Amniotic epithelial cell (primary cell): ENCODE measurements at regions not wholly inside any gene's neighbourhood (a gene's known extent, or its start where the extent isn't known, plus 50 kb on each side); places are given as distances from the start of the nearest gene placed in this dataset.

Experiments used
- DNase-seq: peaks from one replicate; pipeline ENCODE4 v3.0.0-alpha.2; 2010; ENCODE audit warnings: low read depth

DNA sequence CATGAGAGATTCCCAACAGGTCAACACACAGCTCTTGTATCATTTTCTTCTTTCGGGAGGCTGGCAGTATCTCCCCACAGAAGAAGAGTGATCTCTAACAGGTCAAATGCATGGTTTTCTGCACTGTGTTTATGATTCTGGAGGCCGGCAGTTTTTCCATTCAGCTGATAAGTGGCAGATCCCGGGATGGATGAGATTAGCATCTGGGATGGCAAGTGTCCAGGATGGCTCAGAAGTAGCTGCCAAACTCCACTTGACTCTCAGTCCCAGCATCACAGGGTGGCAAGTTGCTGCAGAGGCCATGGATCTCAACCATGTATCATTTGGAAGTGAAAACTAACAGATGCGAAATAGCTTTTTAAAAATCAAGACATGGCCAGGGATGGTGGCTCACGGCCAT lies 97.8 kb upstream of the SLC44A1 start:
- DNase-seq, result no peak

DNA sequence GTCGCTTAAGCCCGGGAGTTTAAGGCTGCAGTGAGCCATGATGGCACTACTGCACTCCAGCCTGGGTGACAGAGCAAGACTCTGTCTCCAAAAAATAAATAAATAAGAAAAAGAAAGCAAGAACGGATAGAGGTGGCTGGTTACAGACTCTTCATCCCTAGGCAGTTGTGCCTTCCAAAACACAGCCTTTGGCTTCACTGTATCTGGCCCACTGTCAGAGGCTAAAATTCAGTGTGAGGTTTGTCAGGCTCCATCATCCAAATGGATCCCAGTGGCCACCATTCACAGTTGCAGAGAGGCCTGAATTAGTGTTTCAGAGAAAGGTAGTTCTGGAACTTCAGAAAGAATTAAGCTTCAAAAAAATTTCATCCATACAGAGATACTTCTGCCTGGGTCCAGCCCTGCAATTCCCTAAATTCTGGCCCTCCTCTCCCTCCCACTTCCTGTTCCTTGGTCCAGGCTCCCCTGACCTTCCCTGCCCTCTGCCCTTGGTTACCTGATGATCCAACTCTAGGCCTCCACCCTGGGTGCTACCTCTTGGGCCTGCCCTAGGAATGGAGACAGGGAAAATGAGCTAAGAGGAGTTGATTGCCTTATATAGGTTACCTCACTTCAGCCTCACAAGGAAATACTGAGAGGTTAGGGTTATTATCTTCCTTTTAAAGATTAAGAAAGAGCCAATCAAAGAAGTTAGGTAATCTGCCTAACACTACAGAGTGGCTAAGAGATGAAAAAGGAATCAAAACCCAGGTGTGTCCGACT lies 97.2 kb upstream of the SLC44A1 start:
- DNase-seq, result no peak

DNA sequence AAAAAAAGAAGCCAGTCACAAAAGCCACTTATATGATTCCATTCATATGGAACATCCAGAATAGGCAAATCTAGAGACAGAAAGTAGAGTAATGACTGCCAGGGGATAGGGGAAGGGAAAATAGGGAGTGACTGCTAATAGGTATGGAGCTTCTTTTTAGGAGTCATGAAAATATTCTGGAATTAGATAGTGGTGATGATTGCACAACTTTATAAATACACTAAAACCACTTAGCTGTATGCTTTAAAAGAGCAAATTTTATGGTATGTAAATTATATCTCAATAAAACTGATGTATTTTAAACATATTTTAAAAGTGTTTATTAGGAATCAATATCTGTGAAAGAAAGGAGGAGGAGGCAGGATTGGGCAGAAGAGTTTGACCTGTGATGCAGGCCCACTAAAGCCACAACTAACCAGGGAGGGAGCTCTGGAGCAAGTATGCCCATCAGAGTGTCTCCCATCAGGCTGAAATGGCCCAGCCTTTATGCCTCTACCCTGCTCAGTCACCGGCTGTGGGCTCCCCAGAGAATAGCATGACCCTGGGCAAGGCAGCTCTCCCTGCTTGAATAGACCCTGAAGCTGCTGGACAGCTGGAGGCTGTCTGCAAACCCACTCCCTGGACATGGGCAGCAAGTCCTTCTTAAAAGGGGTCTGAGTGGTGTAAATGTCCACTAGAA lies 96.0 kb upstream of the SLC44A1 start:
- no peak for DNase-seq

DNA sequence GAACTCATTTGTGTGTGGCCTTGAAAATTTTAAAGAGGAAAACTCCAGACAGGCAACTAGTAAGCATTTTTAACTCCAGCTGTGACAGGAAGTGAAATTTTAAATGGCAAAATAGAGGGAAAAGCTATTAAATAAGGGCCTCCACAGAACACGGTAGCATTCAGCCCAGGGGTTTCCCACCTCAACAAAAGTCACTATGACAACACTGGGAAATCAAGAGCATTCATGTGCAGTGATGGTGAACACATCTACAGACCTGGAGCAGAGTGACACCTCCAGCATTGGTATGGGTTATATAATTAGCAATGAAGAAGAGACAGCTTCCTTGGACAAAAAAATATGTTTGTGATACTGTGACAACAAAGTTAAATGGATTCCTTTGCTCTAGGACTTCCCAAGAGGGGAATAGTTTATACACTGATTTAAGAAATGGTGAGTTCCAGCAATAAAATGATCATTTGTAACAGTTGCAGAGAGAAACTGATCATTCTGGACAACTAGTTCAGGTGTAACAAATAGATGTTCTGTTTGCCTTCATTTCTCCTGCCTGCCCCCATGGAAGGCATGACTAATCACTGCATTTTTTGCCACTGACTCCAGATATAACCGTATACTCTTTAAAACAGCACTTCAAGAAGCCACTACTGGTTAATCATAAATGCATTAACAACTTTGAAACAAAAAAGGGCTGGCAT lies 93.3 kb upstream of the SLC44A1 start:
- DNase-seq, result peak; percentile 59

DNA sequence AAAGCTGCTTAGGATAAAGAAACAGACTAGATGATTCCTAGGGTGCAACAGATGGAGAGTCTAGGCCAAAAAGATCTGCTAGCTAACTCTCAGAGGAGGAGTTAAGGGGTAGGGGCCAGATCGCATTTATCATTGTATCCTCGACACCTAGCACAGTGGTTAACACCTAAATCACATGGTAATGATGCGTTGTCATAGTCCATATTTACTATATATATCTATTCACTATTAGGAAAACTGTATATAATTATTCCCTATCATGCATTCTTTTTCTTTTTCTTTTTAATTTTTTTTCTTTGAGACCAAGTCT lies 92.8 kb upstream of the SLC44A1 start:
- DNase-seq, result no peak

DNA sequence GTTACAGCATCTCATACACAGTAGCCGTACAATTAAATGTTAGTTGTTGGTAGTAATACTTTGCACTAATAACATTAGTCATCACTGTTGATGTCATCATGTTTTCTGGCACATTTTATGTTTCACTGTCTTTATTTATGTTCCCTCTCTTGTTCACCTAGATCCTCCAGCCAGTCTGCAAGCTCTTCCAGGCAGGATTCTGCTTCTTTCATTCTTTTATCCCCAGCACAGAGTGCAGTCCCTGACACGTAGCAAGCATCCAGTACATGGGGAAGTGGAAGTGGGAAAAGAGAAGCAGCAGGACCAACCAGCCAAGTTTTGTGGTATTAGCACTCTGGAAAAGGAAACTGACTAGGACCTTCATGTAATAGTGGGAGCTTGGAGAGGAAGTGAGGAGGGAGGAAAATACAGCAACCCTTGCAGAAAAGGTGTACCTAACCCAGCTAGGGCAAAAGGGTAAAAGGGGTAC lies 89.7 kb upstream of the SLC44A1 start:
- peak; percentile 80 for DNase-seq

DNA sequence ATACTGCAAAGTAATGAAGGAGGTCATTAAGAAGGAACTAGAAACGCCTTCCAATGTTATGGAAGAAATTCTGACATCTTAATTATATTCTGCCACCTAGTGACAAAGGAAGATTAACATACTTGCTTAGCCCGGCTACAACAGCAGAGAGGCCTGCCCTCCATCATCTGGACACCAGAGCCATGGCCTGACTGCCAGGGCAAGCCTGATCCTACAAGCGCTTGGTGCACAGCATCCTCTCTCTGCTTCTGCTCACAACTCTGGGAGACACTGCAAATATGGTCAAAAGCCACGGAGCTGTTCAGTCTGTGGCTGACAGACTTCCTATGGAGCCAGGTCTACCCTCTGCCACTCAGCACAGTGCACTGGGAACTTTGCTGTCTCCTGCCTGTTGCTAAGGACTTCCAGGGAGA lies 87.3 kb upstream of the SLC44A1 start:
- peak; percentile 87 for DNase-seq

DNA sequence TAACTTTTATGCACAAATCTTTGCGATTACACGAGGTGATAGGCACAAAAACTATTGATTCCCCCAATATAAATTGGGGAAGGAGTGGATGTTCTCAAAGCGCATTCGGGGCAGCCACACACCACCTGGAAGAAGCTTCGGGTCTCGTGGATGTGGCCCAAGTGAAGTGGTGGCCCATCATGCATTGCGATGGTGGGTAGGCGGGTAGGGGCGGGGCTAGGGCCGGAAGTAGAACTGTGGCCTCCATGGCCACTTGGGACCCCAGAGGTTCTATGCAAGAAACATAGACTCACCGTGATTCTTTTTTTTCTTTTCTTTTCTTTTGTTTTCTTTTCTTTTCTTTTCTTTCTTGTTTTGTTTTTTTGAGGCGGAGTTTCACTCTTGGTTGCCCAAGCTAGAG lies 86.4 kb upstream of the SLC44A1 start:
- DNase-seq, result no peak

DNA sequence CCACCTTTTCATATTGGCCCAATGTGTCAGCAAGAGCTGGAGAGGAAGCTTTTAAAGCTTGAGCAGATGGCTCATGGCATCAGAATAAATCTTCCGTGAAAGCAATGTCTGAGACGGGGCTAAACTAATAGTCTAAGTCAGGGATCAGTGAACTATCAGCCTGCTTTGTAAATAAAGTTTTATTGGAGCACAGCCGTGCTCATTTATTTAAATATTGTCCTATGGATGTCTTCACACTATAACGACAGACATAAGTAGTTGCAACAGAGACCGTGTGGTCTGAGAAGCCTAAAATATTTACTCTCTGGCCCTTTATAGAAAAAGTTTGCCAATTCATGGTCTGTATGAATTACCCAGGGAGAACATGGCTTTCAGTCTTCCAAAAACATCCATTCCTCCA lies 85.6 kb upstream of the SLC44A1 start:
- DNase-seq, result no peak

DNA sequence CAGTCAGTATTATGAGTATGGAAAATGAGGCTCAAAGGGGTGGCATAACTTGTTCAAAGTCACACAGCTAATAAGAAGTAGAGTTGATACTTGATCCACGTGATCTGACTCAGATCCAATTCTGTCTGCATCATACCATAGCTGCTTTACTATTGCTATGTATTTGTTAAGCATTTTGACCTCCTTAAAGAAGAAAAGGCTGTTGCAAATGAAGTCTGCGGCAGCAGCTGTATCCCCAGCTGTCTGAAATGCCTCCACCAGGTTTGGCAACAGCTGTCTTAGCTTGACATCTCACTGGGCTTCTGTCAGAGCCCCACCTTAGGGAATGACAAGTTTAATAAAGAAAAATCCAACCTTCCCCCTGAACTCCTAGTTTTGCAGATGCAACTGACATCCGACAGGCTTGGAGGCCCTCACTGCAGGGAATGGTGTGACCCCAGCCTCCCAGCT lies 75.6 kb upstream of the SLC44A1 start:
- no peak for DNase-seq

DNA sequence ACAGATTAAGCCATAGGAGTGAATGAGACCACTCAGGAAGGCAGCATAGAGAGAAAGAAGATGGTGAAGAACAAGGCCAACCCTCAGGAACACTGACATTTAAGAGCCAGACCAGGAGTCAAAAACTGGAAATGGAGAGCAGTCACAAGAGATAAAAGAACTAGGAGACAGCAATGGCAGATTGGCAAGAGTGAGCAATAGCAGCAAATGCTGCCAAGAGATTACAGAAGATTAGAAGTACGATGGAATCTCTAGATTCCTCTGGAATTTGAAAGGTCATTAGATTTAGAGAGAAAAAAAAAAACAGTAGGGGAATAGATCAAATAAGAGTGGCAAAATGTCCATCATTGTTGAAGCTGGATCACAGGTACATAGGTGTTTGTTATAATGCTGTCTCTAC lies 73.4 kb upstream of the SLC44A1 start:
- DNase-seq, result no peak

DNA sequence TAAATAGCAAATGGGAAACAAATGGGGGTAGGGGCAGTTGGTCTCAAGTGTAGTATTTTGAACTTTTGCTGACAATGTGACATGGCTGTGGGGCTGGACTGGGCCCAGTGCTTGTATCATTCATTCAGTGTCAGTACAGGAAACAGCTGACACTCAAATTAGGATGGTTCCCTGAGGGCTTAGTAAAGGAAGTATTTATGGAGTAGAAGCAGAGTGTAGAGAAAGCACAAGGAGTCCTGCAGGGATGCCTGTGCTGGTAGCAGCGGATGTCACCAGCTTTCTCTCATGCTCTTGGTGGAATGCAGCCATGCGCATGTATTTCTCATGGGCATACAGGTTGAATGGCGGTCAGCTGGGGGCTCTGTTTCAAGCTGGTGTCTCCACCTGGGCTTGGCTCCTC lies 72.9 kb upstream of the SLC44A1 start:
- DNase-seq, result no peak

DNA sequence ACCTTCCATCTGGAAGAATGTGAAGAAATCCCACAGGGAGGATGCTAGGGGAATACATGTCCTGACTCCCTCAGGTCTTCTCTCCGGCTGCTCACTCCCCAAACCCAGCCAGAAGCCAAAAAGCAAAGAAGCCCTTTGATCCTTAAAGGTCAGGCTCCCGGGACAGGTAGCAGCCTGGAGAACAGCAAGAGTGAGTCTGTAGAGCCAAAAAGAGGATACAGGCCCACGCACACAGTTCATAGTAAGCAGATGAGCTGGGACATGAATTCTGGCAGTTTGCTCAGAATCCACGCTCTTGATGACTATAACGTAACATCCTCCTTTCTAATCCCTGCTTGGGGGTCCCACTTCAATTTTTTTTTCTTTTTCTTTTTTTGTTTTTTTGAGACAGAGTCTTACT lies 72.0 kb upstream of the SLC44A1 start:
- no peak for DNase-seq

DNA sequence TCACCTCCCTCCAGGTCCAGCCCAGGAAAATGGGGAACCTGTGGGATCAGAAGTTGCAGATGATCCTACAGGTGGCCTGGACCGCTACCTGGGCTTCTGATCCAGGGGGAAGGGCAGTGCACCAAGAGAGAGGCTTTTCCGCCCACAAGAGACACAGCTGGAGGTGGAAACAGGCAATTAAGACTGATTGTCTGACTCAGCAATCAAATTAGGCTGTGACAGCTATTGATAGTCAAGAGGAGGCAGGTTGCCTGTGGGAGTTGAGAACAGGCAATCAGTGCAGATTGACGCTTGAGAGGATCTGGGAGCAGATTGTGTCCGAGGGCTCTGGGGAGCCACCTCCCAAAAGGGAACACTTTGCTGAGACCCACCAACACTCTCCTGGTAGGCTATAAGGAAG lies 71.1 kb upstream of the SLC44A1 start:
- no peak for DNase-seq

DNA sequence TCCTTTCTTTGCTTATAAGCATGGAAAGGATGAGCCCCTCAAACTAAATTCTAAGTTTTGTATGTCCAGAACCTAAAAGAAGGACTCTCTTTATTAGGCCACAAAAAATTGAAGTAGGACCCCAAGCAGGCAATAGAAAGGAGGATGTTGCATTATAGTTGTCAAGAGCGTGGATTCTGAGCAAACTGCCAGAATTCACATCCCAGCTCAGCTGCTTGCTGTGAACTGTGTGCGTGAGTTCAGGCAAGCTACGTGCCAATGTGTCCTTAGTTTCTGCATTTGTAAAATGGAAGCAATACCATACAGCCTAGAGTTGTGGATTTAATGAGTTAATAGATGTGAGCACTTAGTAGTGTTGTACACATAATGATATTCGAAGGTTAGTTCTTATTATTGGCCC lies 70.6 kb upstream of the SLC44A1 start:
- no peak for DNase-seq

DNA sequence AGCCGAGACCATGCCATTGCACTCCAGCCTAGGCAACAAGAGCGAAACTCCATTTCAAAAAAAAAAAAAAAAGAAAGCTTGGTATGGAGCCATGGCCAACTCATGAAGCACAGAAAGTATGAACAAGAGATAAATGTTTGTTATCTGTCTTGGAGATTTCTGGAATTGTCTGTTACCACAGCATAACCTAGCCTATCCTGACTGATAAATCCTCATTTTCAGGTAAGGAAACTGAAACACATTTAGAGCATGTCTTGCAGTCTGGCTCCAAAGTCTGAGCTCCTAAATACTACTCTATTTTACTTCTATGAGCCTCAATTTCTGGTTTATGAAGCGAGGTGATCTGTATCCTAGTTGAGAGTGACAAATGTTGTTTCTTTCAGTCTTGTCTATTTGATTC lies 68.3 kb upstream of the SLC44A1 start:
- DNase-seq, result no peak

DNA sequence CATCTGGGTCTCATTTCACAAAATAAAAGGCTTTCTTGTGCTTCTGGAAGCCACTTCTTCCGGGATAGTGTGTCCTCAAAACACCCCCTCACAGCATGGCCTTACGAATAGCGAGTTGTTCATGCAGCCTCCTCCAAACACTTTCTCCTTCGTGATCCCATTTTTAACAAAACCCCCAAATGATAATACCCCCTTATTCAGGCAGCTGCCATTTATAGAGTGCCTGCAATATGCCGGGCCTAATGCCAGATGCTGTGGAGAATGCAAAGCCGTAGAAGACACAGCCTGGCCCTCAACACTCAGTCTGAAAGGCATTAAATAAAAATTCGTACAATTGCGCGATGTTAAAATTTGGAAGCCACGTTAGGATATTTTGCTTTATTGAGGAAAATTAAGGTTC lies 66.4 kb upstream of the SLC44A1 start:
- DNase-seq, result no peak

DNA sequence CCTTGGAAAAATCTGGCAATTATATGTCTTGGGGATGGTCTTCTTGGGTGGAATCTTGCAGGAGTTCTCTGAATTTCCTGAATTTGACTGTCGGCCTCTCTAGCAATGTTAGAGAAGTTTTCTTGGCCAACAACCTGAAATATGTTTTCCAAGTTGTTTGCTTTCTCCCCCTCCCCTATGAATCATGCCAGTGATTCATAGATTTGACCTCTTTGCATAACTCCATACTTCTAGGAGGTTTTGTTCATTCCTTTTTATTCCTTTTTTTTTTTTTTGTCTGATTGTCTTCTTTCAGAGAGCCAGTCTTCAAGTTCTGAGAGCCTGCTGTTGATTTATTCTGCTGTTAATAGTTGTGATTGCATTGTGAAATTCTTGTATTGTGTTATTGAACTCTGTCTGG lies 56.7 kb upstream of the SLC44A1 start:
- peak; percentile 92 for DNase-seq

DNA sequence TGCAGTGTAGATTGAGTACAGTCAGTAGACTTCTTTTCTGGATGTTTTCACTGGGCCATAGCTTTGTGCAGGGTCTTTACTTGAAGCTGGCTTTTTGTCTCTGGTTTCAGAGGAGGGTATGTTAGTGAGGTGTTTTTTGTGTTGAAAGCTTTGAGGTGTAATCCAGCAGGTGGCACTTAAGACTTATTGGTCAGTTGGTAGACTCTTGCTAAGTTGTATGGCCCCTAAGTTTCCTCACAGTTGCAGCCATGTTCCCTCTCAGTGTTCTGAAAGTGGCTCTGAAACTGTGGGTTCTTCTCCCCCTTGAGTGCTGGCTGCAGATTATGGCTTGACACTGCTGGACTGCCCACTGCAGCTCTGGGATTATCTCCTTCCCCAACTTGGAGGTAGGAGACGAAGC lies 55.7 kb upstream of the SLC44A1 start:
- peak; percentile 27 for DNase-seq

DNA sequence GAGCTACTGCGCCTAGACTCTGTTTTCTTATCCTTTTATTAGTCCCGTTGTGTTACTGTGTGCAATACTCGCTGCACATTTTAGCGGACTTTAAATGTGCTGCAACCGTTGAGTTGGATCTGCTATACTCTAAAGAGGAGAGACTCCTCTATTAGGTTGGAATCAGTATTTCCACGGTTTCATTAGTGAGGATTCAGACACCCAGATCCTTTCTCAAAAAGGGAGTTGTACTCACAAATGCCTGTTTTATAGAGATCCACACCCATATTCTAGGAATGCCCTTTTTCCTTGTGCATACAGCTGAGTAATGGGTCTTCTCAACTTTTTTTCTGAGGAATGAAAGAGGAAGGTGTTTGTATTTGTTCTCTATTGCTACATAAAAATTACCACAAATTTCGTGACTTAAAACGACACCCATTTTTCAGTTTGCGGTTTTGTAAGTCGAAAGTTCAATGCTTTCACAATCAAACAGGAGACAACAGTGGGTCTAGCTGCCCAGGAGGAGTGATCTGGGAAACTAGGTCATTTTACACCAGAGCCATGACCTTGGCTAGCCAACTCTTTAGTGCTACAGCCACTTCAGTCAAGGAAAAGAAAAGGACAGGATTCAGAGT lies 52.8 kb upstream of the SLC44A1 start:
- DNase-seq, result peak; percentile 52

DNA sequence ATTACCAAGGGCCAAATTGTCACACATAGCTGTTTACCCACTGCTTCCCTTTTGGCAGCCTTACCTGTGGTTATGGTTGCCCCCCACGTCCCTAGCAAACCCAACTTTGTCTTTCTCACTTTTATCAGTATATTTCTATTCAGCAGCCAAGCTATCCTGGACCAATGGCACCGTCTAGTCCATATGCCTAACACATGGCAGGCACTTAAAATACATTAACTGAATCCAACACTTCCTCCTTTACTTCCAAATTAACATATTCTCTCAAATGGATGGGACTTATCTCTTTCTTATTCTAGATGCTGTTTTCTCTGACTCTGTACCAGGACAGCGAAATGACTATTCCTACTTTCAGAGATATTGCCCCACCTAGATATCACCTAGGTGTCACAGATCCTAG lies 50.9 kb upstream of the SLC44A1 start:
- DNase-seq, result no peak

DNA sequence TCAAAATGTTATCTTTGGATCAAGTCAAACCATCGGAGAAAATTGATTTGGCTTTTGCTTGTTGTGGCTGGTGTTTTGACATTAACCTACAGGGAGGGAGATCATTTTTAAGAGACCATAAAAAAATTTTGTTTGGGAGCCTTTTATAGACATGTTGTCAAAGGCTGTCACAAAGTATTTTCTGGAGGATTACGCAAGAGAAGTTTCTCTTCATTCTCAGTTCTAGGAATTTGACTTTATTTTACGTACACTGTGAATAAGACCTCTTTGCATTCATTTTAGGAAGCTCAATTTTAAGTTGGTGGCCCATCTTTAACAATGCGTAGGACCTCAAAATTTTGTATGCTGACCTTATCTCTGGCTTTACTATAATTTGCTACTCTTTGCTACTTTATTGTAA lies 50.2 kb upstream of the SLC44A1 start:
- DNase-seq, result no peak
